DMS 273 treated with DMSO at 0.1 percent for 48 hours (cell line): ENCODE measurements at regions not wholly inside any gene's neighbourhood (a gene's known extent, or its start where the extent isn't known, plus 50 kb on each side); places are given as distances from the start of the nearest gene placed in this dataset.
"Not testable (repeated sequence)": the region's sequence is repeated elsewhere in the genome, so short reads cannot be mapped to it uniquely, and the experiment has no call there.

ENCODE experiments used
- DNase-seq: peaks from one replicate; lab custom pipeline; 2025; lab: John Stamatoyannopoulos, UW

GRCh38 chr7:131148258-131148657 is 179.4 kb upstream of the MKLN1 start:
- no peak for DNase-seq

DNA sequence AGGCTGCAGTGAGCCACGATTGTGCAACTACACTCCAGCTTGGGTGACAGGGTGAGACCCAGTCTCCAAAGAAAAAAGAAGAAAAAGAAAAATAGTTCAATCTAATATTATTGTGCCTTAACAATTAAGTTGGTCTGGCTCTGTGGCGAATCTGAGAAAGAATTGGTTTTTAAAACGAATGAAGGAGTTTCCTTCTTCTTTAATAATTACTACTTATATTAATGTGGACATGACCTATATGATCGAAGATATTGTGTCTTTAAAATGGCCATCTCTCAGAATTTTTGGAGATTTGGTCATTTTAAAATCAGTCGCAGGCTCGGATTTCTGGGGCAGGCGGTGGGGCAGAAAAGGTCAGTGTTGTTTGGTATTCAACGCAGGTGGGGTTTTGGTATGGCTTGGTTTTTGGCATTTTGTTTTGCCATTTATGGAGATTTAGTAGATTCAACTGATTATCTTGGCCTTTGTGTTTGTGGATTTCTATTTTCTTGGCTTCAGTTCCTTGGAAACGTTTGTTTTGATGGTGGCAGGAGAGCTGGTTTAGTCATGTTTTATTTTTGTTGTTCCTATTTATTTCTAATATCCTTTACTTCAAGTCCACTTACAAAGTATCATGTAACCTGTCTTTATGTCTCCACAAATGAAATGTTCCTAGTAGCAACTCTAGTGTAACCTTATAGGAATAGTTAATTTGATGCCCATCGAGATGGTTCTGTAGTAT is 178.8 kb upstream of the MKLN1 start:
- DNase-seq: no peak

GRCh38 chr7:131149429-131149773 is 178.3 kb upstream of the MKLN1 start:
- DNase-seq: no peak

DNA sequence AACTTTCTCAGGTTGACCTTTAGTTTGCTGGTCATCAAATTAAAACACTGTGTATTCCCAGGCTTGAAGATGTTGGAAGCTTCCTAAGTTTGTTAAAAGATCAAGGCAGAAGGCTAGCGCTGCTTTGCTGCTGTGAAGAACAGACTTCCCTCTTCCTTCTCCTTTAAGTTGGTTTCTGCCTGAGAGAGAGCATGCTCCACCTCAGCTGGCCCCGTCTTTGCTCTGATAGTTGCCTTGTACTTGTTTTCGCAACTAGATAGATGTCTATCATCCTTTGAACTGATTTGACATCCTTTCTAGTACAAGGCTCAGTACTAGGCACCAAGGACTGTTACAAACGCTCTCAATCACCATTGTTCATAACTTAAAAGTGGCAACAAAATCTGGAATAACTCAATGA is 177.8 kb upstream of the MKLN1 start:
- DNase-seq: no peak

- no peak for DNase-seq
These were observed 176.6 kb upstream of the MKLN1 start for GRCh38 chr7:131151034-131151433.

DNA sequence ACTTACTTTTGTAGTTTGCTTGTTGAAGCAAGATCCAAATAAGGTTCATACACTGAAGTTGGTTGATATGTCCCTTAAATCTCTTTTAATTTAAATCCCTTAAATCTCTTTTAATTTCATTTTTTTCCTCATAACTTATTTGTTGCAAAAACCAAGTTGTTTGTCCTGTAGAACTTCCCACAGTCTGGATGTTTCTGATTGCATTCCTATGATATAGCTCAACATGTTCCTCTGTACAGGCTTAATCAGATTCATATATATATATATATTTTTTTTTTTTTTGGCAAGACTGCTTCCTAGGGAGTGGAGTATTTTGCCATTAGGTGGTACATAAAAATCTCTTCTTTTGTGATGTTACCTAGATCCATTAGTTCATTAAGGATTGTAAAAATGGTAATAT is 174.9 kb upstream of the MKLN1 start:
- DNase-seq: no peak

DNA sequence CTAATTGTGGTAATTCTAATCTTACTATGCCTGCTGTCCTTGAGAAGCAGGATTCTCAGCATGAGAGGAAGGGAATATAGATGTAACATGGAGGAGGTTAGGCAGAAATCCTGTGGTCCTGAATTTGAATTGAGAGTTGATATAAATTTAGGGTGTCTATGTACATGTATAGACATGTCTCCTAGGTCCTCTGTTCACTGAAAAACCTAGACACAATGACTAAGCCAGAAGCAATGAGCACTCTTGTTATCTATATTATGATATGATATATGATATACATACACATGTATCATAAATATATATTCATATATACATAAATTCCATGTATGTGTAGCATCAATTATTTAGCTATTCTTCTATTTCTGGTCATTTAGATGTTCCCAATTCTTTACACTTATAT is 173.3 kb upstream of the MKLN1 start:
- no peak for DNase-seq

GRCh38 chr7:131157530-131158243 is 170.0 kb upstream of the MKLN1 start:
- DNase-seq: no peak

DNA sequence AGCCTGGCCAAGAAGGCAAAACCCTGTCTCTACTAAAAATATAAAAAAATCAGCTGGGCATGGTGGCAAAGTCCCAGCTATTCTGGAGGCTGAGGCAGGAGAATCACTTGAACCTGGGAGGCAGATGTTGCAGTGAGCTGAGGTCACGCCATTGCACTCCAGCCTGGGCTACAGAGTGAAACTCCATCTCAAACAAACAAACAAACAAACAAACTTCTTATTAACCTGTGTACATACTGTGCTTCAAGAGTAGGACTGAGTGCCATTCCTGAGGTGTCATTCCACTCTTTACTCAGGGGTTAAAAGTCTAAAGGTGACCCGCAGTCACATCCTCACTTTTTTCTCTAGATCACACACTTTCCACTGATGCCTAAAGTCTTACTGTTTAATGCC is 169.4 kb upstream of the MKLN1 start:
- DNase-seq: not testable (repeated sequence)

DNA sequence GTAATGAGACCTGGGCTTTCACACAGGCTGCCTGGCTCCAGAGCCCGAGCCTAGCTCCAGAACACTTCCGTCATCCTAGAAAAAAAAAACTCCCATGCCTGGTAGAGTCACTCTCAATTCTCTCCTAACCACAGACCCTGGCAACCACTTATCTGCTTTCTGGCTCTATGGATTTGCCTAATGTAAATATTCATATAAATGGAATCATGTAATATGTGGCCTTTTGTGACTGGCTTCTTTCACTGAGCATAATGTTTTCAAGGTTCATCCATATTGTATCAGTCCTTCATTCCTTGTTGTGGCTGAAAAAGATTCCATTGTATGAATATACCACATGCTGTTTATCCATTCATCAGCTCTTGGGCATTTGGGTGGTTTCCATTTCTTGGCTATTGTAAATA is 167.7 kb upstream of the MKLN1 start:
- DNase-seq: no peak

GRCh38 chr7:131161103-131161502 is 166.6 kb upstream of the MKLN1 start:
- no peak for DNase-seq

DNA sequence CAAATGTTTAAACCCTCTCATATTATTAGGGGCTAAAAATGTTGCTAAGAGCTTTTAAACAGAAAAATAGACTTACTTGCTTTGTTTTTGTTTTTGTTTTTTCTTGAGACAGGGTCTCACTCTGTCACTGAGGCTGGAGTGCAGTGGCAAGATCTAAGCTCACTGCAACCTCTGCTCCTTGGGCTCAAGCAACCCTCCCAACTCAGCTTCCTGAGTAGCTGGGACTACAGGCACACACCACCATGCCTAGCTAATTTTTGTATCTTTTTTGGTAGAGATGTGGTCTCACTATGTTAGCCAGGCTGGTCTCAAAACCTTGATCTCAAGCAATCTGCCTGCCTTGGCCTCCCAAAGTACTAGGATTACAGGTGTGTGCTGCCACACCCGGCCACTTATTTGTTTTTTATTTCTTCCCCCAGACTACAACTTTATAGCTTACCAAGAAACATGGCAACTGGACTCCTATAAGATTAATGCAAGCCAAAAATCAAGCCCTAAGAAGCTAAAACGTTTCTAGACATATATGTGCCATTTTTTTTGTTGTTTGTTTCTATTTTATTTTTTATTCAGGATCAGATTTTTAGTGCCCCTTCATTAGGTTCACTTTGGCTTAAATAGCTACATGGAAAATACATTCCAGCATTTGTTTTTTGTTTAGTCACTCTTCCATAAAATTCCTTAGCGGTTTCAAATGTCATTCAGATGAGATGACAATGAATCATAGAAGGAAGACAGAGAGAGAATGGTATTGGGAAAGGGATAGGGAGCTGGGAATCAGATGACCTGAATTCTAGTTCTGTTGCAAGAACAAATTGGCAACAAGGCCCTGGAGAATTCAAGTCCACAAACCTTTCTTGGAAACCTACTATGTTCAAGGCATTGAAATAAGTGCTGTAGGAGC is 163.4 kb upstream of the MKLN1 start:
- DNase-seq: no peak

DNA sequence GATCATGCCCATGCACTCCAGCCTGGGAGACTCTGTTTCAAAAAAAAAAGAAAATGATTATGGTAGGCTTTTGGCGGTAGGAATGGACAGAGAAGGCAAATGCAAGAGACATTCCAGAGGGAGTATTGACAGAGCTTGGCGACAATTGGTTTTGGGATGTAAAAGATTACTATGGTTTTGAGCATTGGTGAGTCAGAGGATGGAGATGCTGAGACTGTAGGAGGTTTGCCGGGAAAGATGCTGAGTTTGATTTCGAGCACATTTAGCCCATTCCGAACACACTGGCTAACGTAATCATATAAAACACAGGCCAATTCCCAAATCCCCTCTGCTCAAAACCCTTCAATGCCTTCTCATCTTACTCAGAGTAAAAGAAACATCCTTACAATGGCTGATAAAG is 161.6 kb upstream of the MKLN1 start:
- no peak for DNase-seq

DNA sequence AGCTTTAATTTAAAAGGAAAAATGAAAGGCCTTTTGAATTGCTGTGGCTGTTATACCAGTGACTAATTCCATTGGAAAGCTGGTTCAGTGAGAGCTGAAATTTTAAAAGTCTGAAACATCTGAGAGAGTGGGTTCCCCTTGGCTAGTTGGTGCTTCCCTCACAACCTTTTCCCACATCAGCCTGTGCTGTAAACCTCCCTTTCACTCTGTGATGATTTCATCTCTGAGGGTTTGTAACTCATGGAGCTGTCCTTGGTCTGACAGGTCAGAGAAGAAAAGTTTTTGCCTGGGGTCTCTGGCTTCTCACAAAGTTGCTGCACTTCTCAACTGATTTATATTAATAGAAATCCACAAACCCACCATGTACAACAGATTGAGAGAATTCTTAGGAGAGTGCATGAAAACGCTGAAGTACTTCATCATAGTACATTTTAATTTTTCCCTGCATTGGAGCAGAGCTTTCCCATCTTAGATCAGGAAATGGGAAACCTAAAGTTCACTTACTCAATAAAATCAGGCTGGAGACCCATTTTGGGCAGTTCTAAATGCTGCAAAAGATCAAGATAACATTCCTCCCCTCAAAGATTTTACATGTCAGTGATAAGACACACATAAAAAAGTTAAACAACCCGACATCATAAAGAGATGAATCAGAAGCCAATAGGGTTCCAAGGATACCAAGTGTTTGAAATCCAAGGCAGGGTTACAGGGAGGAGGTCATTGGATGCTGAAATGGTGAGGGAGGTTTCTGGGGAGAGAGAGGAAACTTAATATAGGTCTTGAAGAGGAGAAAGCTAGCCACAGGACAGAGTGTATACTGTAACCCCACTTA is 157.0 kb upstream of the MKLN1 start:
- DNase-seq: no peak

GRCh38 chr7:131173145-131173890 is 154.4 kb upstream of the MKLN1 start:
- no peak for DNase-seq

DNA sequence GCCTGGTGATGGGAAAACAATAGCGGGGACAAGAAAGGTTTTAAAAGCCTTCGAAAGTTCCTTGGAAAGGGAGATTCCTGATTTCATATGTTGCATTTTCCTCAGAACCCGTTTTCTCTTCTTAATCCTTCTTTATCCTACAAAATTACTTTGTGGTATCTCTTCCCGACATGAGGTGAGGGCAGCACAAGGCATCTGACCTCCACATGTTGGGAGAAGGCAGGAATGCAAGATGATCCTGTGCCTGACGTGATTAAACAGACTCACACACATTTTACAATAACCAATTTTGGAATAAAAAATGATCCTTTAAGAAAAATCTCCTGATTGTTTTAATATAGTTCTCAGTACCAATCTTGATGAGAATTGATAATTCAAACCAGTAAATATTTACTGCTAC is 153.3 kb upstream of the MKLN1 start:
- DNase-seq: no peak

DNA sequence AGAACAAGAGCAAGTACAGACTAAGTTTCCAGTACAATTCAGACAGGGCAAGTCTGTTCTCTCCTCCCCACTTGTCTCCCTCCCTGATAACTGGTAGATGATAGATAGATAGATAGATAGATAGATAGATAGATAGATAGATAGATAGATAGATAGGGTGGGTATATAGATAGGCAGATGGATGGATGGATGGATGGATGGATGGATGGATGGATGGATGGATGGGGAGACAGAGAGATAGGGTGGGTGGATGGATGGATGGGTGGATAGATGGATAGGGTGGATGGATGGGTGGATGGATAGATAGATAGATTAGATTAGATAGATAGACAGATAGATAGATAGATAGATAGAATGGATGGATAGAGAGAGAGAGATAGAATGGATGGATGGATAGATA is 152.8 kb upstream of the MKLN1 start:
- DNase-seq: no peak

- no peak for DNase-seq
These were observed 145.1 kb upstream of the MKLN1 start for GRCh38 chr7:131182446-131183058.

DNA sequence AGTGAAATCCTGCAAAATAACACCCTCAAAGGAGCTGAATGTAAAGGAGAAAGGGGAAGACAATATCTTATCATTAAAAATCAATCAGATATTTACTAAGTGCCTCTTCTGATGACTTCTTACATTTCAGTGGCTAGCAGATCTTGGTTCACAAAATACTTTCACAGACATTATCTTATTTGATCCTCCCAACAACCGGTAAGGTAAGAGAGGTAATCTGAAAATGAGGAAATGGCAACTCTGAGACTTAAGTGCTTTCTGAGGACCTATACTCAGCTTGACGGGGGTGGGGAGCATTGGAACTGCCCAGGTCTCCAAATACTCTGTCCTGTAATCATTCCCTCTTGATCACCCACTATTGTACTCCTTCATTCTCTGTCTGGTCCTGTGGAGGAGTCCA is 144.6 kb upstream of the MKLN1 start:
- no peak for DNase-seq

- no peak for DNase-seq
These were observed 144.0 kb upstream of the MKLN1 start for GRCh38 chr7:131183611-131184119.

DNA sequence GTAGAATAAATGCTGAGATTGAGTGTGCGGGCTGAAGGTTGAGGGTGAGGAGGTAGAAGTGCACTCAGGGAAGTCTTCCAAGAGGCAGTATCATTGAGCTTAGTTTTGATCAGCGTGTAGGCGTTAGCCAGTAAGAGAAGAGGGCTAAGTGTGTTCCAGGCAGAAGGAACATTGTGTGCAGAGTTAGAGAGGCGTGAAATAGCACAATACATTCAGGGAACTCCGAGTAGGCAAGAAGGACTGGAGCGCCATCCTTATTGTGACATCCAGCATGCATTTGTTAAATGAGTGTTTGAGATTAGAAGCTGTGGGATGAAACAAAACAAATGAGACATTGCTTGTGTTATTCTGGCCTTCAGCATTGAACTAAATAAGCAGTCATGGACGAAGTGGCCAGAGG is 140.9 kb upstream of the MKLN1 start:
- DNase-seq: no peak
